GM18511 (cell line): ENCODE measurements at regions not wholly inside any gene's neighbourhood (a gene's known extent, or its start where the extent isn't known, plus 50 kb on each side); places are given as distances from the start of the nearest gene placed in this dataset.

ENCODE experiments used
- ATAC-seq: cut with Tn5 transposase; IDR thresholded peaks from one replicate; pipeline ENCODE4 v1.9.1; 2021; ENCODE audit warnings: mild to moderate bottlenecking, moderate library complexity; ENCODE audit not compliant: unreplicated experiment

GRCh38 chr9:13369431-13369830, 89.9 kb upstream of the MPDZ start:
- ATAC-seq: no peak

GRCh38 chr9:13367784-13368183, 88.3 kb upstream of the MPDZ start:
- no peak for ATAC-seq

GRCh38 chr9:13364271-13365000, 84.9 kb upstream of the MPDZ start:
- no peak for ATAC-seq

GRCh38 chr9:13361076-13361475, 81.6 kb upstream of the MPDZ start:
- no peak for ATAC-seq

GRCh38 chr9:13360188-13360587, 80.7 kb upstream of the MPDZ start:
- no peak for ATAC-seq

- ATAC-seq: no peak
These were observed 78.6 kb upstream of the MPDZ start for GRCh38 chr9:13358128-13358527.

GRCh38 chr9:13354733-13355132, 75.2 kb upstream of the MPDZ start:
- ATAC-seq: no peak

GRCh38 chr9:13352451-13352979, 73.0 kb upstream of the MPDZ start:
- no peak for ATAC-seq

- ATAC-seq: no peak
These were observed 72.4 kb upstream of the MPDZ start for GRCh38 chr9:13351778-13352386.

GRCh38 chr9:13332571-13332970, 53.1 kb upstream of the MPDZ start:
- ATAC-seq: no peak

GRCh38 chr9:13331320-13331719, 51.8 kb upstream of the MPDZ start:
- no peak for ATAC-seq

- ATAC-seq: no peak
These were observed 51.0 kb upstream of the MPDZ start for GRCh38 chr9:13330396-13331004.
